ENCODE measurements at regions not wholly inside any gene's neighbourhood (a gene's known extent, or its start where the extent isn't known, plus 50 kb on each side); places are given as distances from the start of the nearest gene placed in this dataset.

DNA sequence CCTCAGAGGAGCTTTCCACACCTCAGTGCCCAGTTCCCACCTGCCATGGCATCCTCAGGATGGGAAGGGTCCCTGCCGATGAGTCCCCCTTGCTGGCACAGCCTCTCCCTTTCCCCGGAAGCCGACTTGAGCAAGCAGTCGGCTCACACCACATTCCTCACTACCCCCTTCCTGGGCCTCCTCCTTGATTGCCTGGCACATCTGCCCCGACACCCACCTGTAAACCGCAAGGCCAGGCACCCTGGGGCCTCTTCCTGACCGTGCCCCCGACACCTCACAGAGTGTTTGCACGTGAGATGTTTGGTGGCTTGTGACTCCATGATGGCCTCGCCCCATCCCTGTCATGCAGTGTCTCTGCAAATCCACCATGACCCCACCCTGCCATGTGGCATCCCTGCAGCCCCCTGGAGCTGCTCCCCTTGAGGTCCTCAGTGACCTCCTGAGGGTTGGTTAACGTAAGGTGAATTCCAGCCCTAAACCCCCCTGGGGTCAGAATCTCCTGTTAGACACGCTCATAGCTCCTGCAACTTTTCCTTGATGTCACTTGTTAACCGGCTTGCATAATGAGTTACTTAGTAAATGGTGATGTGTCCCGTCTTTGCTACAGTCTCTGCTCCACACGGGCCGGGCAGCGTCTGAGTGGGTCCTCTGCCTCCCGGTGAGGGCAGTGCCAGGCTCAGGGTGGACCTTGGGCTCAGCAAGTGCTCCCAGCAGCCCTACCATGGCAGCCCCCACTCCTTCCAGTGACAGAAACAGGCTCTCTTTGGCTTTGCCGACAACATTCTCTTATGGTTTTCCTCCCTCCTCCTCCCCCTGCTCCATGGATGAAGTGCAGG, 115.9 kb upstream of the FRMD1 start:
- TF ChIP-seq CTCF (IDR thresholded peaks at IDR 0.05) (no peak), POLR2A (IDR thresholded peaks at IDR 0.05) (no peak)

Measured in lower leg skin (tissue), 3 donors.